MM.1S (cell line): ENCODE measurements at regions not wholly inside any gene's neighbourhood (a gene's known extent, or its start where the extent isn't known, plus 50 kb on each side); places are given as distances from the start of the nearest gene placed in this dataset.

Experiments used
- DNase-seq: peaks from one replicate; pipeline ENCODE4 v3.0.0-alpha.2; 2015
- H2AFZ ChIP-seq: fragments of 300-600 bp; sonication (generic); 2 replicates; pipeline ENCODE4 v1.6.0; 2016; ENCODE audit warnings: antibody characterized with exemption, low read length
- H3F3A ChIP-seq: fragments of 300-600 bp; sonication (generic); 2 replicates; pipeline ENCODE4 v1.6.1; 2016; ENCODE audit warnings: mild to moderate bottlenecking, antibody characterized with exemption, low read length, moderate library complexity, mixed read lengths; ENCODE audit not compliant: insufficient read depth
- H3K27ac ChIP-seq: fragments of 300-600 bp; sonication (generic); 2 replicates; pipeline ENCODE4 v1.5.1; 2016; ENCODE audit warnings: mild to moderate bottlenecking, low read length
- H3K27me3 ChIP-seq: fragments of 300-600 bp; sonication (generic); replicated peaks from 2 replicates; pipeline ENCODE4 v1.6.0; 2016; ENCODE audit warnings: low read length; ENCODE audit not compliant: insufficient read depth
- H3K36me3 ChIP-seq: fragments of 300-600 bp; sonication (generic); replicated peaks from 2 replicates; pipeline ENCODE4 v1.6.1; 2016; ENCODE audit warnings: mild to moderate bottlenecking, low read length, mixed read lengths; ENCODE audit not compliant: insufficient read depth
- H3K4me1 ChIP-seq: fragments of 300-600 bp; sonication (generic); 2 replicates; pipeline ENCODE4 v1.6.1; 2016; ENCODE audit warnings: low read length, mixed read lengths
- H3K4me2 ChIP-seq: fragments of 300-600 bp; sonication (generic); 2 replicates; pipeline ENCODE4 v1.6.0; 2016; ENCODE audit warnings: low read depth, low read length
- H3K4me3 ChIP-seq: fragments of 300-600 bp; sonication (generic); 2 replicates; pipeline ENCODE4 v1.5.1; 2016; ENCODE audit warnings: low read length, mixed read lengths
- H3K79me2 ChIP-seq: fragments of 300-600 bp; sonication (generic); 2 replicates; pipeline ENCODE4 v1.6.1; 2016; ENCODE audit warnings: mixed run types, low read length, mixed read lengths
- H3K9ac ChIP-seq: fragments of 300-600 bp; sonication (generic); 2 replicates; pipeline ENCODE4 v1.6.1; 2016; ENCODE audit warnings: low read length, mixed read lengths
- H3K9me2 ChIP-seq: fragments of 300-600 bp; sonication (generic); replicated peaks from 2 replicates; pipeline ENCODE4 v1.6.1; 2016; ENCODE audit warnings: mild to moderate bottlenecking, low read length, mixed read lengths; ENCODE audit not compliant: insufficient read depth
- H3K9me3 ChIP-seq: fragments of 300-600 bp; sonication (generic); replicated peaks from 2 replicates; pipeline ENCODE4 v1.6.1; 2016; ENCODE audit warnings: mild to moderate bottlenecking, low read length, mixed read lengths; ENCODE audit not compliant: insufficient read depth
- H4K20me1 ChIP-seq: fragments of 300-600 bp; sonication (generic); 2 replicates; pipeline ENCODE4 v1.6.1; 2016; ENCODE audit warnings: mild to moderate bottlenecking, low read length, moderate library complexity, mixed read lengths; ENCODE audit not compliant: insufficient read depth
- EZH2 ChIP-seq: fragments of 300-600 bp; sonication (generic); optimal IDR thresholded peaks from 2 replicates; pipeline ENCODE3; 2017; ENCODE audit warnings: low read depth, mild to moderate bottlenecking, antibody characterized with exemption, low read length, mixed read lengths
- EZH2phosphoT487 ChIP-seq: fragments of 300-600 bp; sonication (generic); IDR thresholded peaks from 2 replicates; pipeline ENCODE4 v1.6.1; 2018; ENCODE audit warnings: antibody characterized with exemption, low read length
- TF ChIP-seq, protein P1 (sequence below): fragments of 300-600 bp; sonication (generic); IDR thresholded peaks from 2 replicates; pipeline ENCODE4 v1.5.1; 2016; ENCODE audit warnings: antibody characterized with exemption, low read length, mixed read lengths

DNA sequence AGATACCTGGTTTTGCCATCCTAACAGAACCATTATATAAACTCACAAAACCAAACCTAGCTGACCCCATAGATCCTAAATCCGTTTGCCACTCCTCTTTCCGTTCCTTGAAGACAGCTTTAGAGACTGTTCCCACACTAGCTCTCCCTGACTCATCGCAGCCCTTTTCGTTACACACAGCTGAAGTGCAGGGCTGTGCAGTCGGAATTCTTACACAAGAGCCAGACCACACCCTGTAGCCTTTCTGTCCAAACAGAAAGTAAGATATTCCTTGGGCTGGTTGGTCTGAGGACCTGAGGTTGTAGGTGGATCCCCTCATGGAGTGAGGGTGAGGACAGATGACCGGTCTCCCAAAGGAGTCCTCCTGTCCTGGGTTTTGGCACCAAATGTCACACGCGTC lies 56.7 kb upstream of the NAA35 start:
- no peaks in the 10 kb centered on the region for H3K27me3 ChIP-seq
- H3K4me3 ChIP-seq: no peak overlapping the region
- no peak overlapping the region for H3K27ac ChIP-seq
- no peak overlapping the region for H3K9ac ChIP-seq
- H4K20me1 ChIP-seq: no peaks in the 10 kb centered on the region
- no peaks in the 10 kb centered on the region for H3F3A ChIP-seq
- H3K4me2 ChIP-seq: no peak overlapping the region
- no peaks in the 10 kb centered on the region for H3K36me3 ChIP-seq
- DNase-seq: no peak
- H3K9me2 ChIP-seq: no peaks in the 10 kb centered on the region
- no peak overlapping the region for H2AFZ ChIP-seq
- no peaks in the 10 kb centered on the region for H3K9me3 ChIP-seq
- H3K79me2 ChIP-seq: no peaks in the 10 kb centered on the region
- TF ChIP-seq, protein P1, sequence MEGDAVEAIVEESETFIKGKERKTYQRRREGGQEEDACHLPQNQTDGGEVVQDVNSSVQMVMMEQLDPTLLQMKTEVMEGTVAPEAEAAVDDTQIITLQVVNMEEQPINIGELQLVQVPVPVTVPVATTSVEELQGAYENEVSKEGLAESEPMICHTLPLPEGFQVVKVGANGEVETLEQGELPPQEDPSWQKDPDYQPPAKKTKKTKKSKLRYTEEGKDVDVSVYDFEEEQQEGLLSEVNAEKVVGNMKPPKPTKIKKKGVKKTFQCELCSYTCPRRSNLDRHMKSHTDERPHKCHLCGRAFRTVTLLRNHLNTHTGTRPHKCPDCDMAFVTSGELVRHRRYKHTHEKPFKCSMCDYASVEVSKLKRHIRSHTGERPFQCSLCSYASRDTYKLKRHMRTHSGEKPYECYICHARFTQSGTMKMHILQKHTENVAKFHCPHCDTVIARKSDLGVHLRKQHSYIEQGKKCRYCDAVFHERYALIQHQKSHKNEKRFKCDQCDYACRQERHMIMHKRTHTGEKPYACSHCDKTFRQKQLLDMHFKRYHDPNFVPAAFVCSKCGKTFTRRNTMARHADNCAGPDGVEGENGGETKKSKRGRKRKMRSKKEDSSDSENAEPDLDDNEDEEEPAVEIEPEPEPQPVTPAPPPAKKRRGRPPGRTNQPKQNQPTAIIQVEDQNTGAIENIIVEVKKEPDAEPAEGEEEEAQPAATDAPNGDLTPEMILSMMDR: no peak
- TF ChIP-seq EZH2phosphoT487: no peak
- no peak for TF ChIP-seq EZH2
- H3K4me1 ChIP-seq: no peaks in the 10 kb centered on the region

DNA sequence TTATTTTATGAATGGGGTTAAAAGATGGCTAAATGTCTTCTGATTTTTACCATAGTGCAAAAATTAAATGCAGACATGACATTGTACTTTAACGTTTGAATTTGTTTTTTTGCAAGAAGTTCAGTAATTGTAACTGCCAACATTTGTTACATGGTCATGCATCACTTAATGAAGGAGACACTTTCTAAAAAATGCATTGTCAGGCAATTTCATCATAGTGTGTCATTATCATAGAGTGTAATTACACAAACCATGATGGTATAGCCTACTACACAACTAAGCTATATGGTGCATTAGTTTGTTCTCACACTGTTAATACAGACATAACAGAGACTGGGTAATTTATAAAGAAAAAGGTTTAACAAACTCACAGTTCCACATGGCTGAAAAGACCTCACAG lies 50.0 kb upstream of the NAA35 start:
- no peaks in the 10 kb centered on the region for H3K27me3 ChIP-seq
- no peaks in the 10 kb centered on the region for H3K4me1 ChIP-seq
- H3K9ac ChIP-seq: no peak overlapping the region
- TF ChIP-seq EZH2phosphoT487: no peak
- no peak for TF ChIP-seq EZH2
- TF ChIP-seq, protein P1: no peak
- no peaks in the 10 kb centered on the region for H3K9me3 ChIP-seq
- H3K79me2 ChIP-seq: no peaks in the 10 kb centered on the region
- no peaks in the 10 kb centered on the region for H3K36me3 ChIP-seq
- no peak overlapping the region for H3K27ac ChIP-seq
- no peak overlapping the region for H2AFZ ChIP-seq
- DNase-seq: no peak
- no peaks in the 10 kb centered on the region for H3F3A ChIP-seq
- no peaks in the 10 kb centered on the region for H3K9me2 ChIP-seq
- no peak overlapping the region for H3K4me3 ChIP-seq
- H4K20me1 ChIP-seq: no peaks in the 10 kb centered on the region
- H3K4me2 ChIP-seq: no peak overlapping the region
